Testis (tissue), 2 donors: ENCODE measurements at regions not wholly inside any gene's neighbourhood (a gene's known extent, or its start where the extent isn't known, plus 50 kb on each side); places are given as distances from the start of the nearest gene placed in this dataset.

Experiments used
- POLR2A ChIP-seq: fragments of 450-650 bp; IDR thresholded peaks from one replicate; pipeline ENCODE4 v1.6.1; 2017; ENCODE audit warnings: antibody characterized with exemption, mild to moderate bottlenecking, moderate library complexity
- TF ChIP-seq, protein P1 (sequence below), 3 experiments: fragments of 450-650 bp in 2 of 3; fragments of 200-600 bp in 1 of 3; sonication (generic) in 1 of 3; IDR thresholded peaks; one replicate each; pipeline ENCODE4 v1.5.1; 2016 to 2019; ENCODE audit warnings: antibody characterized with exemption in 3 of 3, mild to moderate bottlenecking in 2 of 3, moderate library complexity in 1 of 3

- TF ChIP-seq POLR2A: no peak
- TF ChIP-seq, protein P1, sequence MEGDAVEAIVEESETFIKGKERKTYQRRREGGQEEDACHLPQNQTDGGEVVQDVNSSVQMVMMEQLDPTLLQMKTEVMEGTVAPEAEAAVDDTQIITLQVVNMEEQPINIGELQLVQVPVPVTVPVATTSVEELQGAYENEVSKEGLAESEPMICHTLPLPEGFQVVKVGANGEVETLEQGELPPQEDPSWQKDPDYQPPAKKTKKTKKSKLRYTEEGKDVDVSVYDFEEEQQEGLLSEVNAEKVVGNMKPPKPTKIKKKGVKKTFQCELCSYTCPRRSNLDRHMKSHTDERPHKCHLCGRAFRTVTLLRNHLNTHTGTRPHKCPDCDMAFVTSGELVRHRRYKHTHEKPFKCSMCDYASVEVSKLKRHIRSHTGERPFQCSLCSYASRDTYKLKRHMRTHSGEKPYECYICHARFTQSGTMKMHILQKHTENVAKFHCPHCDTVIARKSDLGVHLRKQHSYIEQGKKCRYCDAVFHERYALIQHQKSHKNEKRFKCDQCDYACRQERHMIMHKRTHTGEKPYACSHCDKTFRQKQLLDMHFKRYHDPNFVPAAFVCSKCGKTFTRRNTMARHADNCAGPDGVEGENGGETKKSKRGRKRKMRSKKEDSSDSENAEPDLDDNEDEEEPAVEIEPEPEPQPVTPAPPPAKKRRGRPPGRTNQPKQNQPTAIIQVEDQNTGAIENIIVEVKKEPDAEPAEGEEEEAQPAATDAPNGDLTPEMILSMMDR (IDR thresholded peaks at IDR 0.05): no peak
Observed at GRCh38 chr18:60775978-60776377, 403.4 kb upstream of the MC4R start.
